Effector memory CD4-positive, alpha-beta T cell (primary cell): ENCODE measurements at regions not wholly inside any gene's neighbourhood (a gene's known extent, or its start where the extent isn't known, plus 50 kb on each side); places are given as distances from the start of the nearest gene placed in this dataset.
"Not testable (repeated sequence)": the region's sequence is repeated elsewhere in the genome, so short reads cannot be mapped to it uniquely, and the experiment has no call there.

Experiments
- DNase-seq, 3 donors: peaks; one replicate each; pipeline ENCODE4 v3.0.0-alpha.2; 2020
- H3K27ac ChIP-seq: 2 replicates; pipeline ENCODE4 v1.7.0; 2013; ENCODE audit warnings: mild to moderate bottlenecking, low read length, moderate library complexity; ENCODE audit not compliant: insufficient read depth, poor library complexity, severe bottlenecking
- H3K27me3 ChIP-seq: replicated peaks from 2 replicates; pipeline ENCODE4 v1.7.0; 2013; ENCODE audit warnings: mild to moderate bottlenecking, low read length; ENCODE audit not compliant: insufficient read depth, control insufficient read depth, poor library complexity, severe bottlenecking
- H3K36me3 ChIP-seq: 2 replicates; pipeline ENCODE4 v1.7.0; 2013; ENCODE audit warnings: mild to moderate bottlenecking, low read length, moderate library complexity; ENCODE audit not compliant: control insufficient read depth, insufficient read depth
- H3K4me1 ChIP-seq: 2 replicates; pipeline ENCODE4 v1.7.0; 2013; ENCODE audit warnings: low read length, mild to moderate bottlenecking; ENCODE audit not compliant: control insufficient read depth, insufficient read depth, poor library complexity, severe bottlenecking
- H3K4me3 ChIP-seq: 2 replicates; pipeline ENCODE4 v1.7.0; 2013; ENCODE audit warnings: low read length, low read depth, mild to moderate bottlenecking; ENCODE audit not compliant: insufficient read depth, poor library complexity, severe bottlenecking
- H3K9me3 ChIP-seq: 2 replicates; pipeline ENCODE4 v1.7.0; 2013; ENCODE audit warnings: mild to moderate bottlenecking, low read length, moderate library complexity; ENCODE audit not compliant: control insufficient read depth

GRCh38 chr5:99733146-99733545 is 802.0 kb upstream of the FAM174A start:
- DNase-seq, H3K27me3 ChIP-seq, H3K4me1 ChIP-seq, H3K27ac ChIP-seq, H3K4me3 ChIP-seq, H3K9me3 ChIP-seq, H3K36me3 ChIP-seq: not testable (repeated sequence)

- H3K4me1 ChIP-seq, H3K27me3 ChIP-seq, H3K4me3 ChIP-seq, H3K27ac ChIP-seq, H3K36me3 ChIP-seq, H3K9me3 ChIP-seq, DNase-seq: not testable (repeated sequence)
These were observed 801.8 kb upstream of the CHD1 start for GRCh38 chr5:99730653-99731052.

- no peaks in the 10 kb centered on the region for H3K9me3 ChIP-seq
- H3K4me1 ChIP-seq: no peaks in the 10 kb centered on the region
- H3K4me3 ChIP-seq: no peak overlapping the region
- DNase-seq: no peak
- H3K27ac ChIP-seq: no peak overlapping the region
- no peaks in the 10 kb centered on the region for H3K36me3 ChIP-seq
- H3K27me3 ChIP-seq: no peaks in the 10 kb centered on the region
These were observed 796.0 kb upstream of the CHD1 start for GRCh38 chr5:99724732-99725290.

GRCh38 chr5:99721506-99721905 is 792.7 kb upstream of the CHD1 start:
- H3K36me3 ChIP-seq: no peaks in the 10 kb centered on the region
- no peaks in the 10 kb centered on the region for H3K27me3 ChIP-seq
- H3K4me3 ChIP-seq: no peak overlapping the region
- no peaks in the 10 kb centered on the region for H3K9me3 ChIP-seq
- no peak overlapping the region for H3K27ac ChIP-seq
- no peaks in the 10 kb centered on the region for H3K4me1 ChIP-seq
- no peak for DNase-seq

- H3K9me3 ChIP-seq: no peaks in the 10 kb centered on the region
- H3K4me1 ChIP-seq: no peaks in the 10 kb centered on the region
- DNase-seq: no peak
- H3K27ac ChIP-seq: no peak overlapping the region
- H3K36me3 ChIP-seq: no peaks in the 10 kb centered on the region
- H3K4me3 ChIP-seq: no peak overlapping the region
- H3K27me3 ChIP-seq: no peaks in the 10 kb centered on the region
These were observed 787.1 kb upstream of the CHD1 start for GRCh38 chr5:99715921-99716320.

- H3K4me3 ChIP-seq: no peak overlapping the region
- H3K27me3 ChIP-seq: no peaks in the 10 kb centered on the region
- H3K4me1 ChIP-seq: no peaks in the 10 kb centered on the region
- H3K36me3 ChIP-seq: no peaks in the 10 kb centered on the region
- no peaks in the 10 kb centered on the region for H3K9me3 ChIP-seq
- DNase-seq: no peak
- no peak overlapping the region for H3K27ac ChIP-seq
These were observed 777.4 kb upstream of the CHD1 start for GRCh38 chr5:99706160-99706559.

- H3K4me3 ChIP-seq: no peak overlapping the region
- H3K27ac ChIP-seq: no peak overlapping the region
- H3K9me3 ChIP-seq: no peaks in the 10 kb centered on the region
- no peaks in the 10 kb centered on the region for H3K27me3 ChIP-seq
- no peak for DNase-seq
- H3K4me1 ChIP-seq: no peaks in the 10 kb centered on the region
- H3K36me3 ChIP-seq: no peaks in the 10 kb centered on the region
These were observed 773.8 kb upstream of the CHD1 start for GRCh38 chr5:99702565-99702964.

- DNase-seq: no peak
- no peaks in the 10 kb centered on the region for H3K36me3 ChIP-seq
- H3K4me1 ChIP-seq: no peaks in the 10 kb centered on the region
- H3K27ac ChIP-seq: no peak overlapping the region
- no peaks in the 10 kb centered on the region for H3K9me3 ChIP-seq
- H3K27me3 ChIP-seq: no peaks in the 10 kb centered on the region
- H3K4me3 ChIP-seq: no peak overlapping the region
These were observed 766.1 kb upstream of the CHD1 start for GRCh38 chr5:99694884-99695283.

- H3K27ac ChIP-seq: no peak overlapping the region
- no peaks in the 10 kb centered on the region for H3K4me1 ChIP-seq
- no peaks in the 10 kb centered on the region for H3K9me3 ChIP-seq
These were observed 757.7 kb upstream of the CHD1 start for GRCh38 chr5:99686538-99686937.

GRCh38 chr5:99675974-99676373 is 747.2 kb upstream of the CHD1 start:
- no peaks in the 10 kb centered on the region for H3K27me3 ChIP-seq
- H3K4me3 ChIP-seq: no peak overlapping the region
- H3K36me3 ChIP-seq: no peaks in the 10 kb centered on the region
- no peak overlapping the region for H3K27ac ChIP-seq
- no peak for DNase-seq
- no peaks in the 10 kb centered on the region for H3K9me3 ChIP-seq
- H3K4me1 ChIP-seq: no peaks in the 10 kb centered on the region

More at GRCh38 chr5:99686538-99686937, 757.7 kb upstream of the CHD1 start:
- H3K36me3 ChIP-seq: no peaks in the 10 kb centered on the region
- DNase-seq: no peak
- no peaks in the 10 kb centered on the region for H3K27me3 ChIP-seq
- H3K4me3 ChIP-seq: no peak overlapping the region

GRCh38 chr5:99674101-99674500 is 745.3 kb upstream of the CHD1 start:
- no peaks in the 10 kb centered on the region for H3K36me3 ChIP-seq
- no peak overlapping the region for H3K4me3 ChIP-seq
- DNase-seq: no peak
- H3K9me3 ChIP-seq: no peaks in the 10 kb centered on the region
- no peaks in the 10 kb centered on the region for H3K27me3 ChIP-seq
- H3K27ac ChIP-seq: no peak overlapping the region
- no peaks in the 10 kb centered on the region for H3K4me1 ChIP-seq
